ENCODE measurements at regions not wholly inside any gene's neighbourhood (a gene's known extent, or its start where the extent isn't known, plus 50 kb on each side); places are given as distances from the start of the nearest gene placed in this dataset.
"Not testable (repeated sequence)": the region's sequence is repeated elsewhere in the genome, so short reads cannot be mapped to it uniquely, and the experiment has no call there.

DNA sequence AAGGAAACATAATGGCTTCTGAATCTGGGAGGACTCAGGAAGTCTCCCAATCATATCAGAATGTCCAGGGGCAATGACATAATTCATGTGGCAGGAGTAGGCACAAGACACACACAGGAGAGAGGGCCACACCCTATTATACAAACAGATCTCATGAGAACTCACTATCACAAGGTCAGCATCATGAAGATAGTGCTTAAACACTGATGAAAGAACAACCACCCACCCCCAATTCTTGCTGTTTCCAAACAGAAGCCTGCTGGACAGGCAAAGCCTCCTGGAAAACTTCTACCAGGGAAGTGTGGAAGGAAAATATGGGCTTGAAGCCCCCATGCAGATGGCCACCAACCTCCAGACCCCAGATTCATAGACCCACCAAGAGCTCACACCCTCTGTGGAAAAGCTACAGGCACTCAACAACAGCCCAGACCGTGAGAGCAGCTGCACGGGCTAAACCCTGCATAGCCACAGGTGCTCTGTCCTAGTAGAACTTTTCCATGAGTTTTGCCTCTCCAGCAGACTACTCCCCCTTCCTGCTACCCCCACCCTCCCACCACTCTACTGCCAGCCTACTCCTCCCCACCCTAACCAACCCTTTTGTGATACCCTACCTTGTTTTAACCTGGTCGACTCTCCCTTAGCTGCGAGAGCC lies 287.1 kb downstream of the POTED start:
- TF ChIP-seq, protein P1, sequence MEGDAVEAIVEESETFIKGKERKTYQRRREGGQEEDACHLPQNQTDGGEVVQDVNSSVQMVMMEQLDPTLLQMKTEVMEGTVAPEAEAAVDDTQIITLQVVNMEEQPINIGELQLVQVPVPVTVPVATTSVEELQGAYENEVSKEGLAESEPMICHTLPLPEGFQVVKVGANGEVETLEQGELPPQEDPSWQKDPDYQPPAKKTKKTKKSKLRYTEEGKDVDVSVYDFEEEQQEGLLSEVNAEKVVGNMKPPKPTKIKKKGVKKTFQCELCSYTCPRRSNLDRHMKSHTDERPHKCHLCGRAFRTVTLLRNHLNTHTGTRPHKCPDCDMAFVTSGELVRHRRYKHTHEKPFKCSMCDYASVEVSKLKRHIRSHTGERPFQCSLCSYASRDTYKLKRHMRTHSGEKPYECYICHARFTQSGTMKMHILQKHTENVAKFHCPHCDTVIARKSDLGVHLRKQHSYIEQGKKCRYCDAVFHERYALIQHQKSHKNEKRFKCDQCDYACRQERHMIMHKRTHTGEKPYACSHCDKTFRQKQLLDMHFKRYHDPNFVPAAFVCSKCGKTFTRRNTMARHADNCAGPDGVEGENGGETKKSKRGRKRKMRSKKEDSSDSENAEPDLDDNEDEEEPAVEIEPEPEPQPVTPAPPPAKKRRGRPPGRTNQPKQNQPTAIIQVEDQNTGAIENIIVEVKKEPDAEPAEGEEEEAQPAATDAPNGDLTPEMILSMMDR (IDR thresholded peaks at IDR 0.05) = not testable (repeated sequence)
- TF ChIP-seq, protein P2, sequence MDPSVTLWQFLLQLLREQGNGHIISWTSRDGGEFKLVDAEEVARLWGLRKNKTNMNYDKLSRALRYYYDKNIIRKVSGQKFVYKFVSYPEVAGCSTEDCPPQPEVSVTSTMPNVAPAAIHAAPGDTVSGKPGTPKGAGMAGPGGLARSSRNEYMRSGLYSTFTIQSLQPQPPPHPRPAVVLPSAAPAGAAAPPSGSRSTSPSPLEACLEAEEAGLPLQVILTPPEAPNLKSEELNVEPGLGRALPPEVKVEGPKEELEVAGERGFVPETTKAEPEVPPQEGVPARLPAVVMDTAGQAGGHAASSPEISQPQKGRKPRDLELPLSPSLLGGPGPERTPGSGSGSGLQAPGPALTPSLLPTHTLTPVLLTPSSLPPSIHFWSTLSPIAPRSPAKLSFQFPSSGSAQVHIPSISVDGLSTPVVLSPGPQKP (IDR thresholded peaks at IDR 0.05; ENCODE audit: low read depth, low read length) = not testable (repeated sequence)
- TF ChIP-seq, protein P3, sequence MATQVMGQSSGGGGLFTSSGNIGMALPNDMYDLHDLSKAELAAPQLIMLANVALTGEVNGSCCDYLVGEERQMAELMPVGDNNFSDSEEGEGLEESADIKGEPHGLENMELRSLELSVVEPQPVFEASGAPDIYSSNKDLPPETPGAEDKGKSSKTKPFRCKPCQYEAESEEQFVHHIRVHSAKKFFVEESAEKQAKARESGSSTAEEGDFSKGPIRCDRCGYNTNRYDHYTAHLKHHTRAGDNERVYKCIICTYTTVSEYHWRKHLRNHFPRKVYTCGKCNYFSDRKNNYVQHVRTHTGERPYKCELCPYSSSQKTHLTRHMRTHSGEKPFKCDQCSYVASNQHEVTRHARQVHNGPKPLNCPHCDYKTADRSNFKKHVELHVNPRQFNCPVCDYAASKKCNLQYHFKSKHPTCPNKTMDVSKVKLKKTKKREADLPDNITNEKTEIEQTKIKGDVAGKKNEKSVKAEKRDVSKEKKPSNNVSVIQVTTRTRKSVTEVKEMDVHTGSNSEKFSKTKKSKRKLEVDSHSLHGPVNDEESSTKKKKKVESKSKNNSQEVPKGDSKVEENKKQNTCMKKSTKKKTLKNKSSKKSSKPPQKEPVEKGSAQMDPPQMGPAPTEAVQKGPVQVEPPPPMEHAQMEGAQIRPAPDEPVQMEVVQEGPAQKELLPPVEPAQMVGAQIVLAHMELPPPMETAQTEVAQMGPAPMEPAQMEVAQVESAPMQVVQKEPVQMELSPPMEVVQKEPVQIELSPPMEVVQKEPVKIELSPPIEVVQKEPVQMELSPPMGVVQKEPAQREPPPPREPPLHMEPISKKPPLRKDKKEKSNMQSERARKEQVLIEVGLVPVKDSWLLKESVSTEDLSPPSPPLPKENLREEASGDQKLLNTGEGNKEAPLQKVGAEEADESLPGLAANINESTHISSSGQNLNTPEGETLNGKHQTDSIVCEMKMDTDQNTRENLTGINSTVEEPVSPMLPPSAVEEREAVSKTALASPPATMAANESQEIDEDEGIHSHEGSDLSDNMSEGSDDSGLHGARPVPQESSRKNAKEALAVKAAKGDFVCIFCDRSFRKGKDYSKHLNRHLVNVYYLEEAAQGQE (IDR thresholded peaks at IDR 0.05) = not testable (repeated sequence)
- TF ChIP-seq, protein P4, sequence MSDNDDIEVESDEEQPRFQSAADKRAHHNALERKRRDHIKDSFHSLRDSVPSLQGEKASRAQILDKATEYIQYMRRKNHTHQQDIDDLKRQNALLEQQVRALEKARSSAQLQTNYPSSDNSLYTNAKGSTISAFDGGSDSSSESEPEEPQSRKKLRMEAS (IDR thresholded peaks at IDR 0.05) = not testable (repeated sequence)
- not testable (repeated sequence) for TF ChIP-seq RARB (CRISPR knock-in tag; IDR thresholded peaks at IDR 0.05); POLR2A (IDR thresholded peaks at IDR 0.05; ENCODE audit: low read length); SMC3 (IDR thresholded peaks at IDR 0.05); JUN (IDR thresholded peaks at IDR 0.05); CHD4 (IDR thresholded peaks at IDR 0.05; ENCODE audit: borderline replicate concordance); HEYL (CRISPR knock-in tag; IDR thresholded peaks at IDR 0.05)
